Stomach smooth muscle (tissue), 2 donors: ENCODE measurements at regions not wholly inside any gene's neighbourhood (a gene's known extent, or its start where the extent isn't known, plus 50 kb on each side); places are given as distances from the start of the nearest gene placed in this dataset.

Experiments used
- H3K27ac ChIP-seq: one replicate; pipeline ENCODE4 v1.7.0; 2013; ENCODE audit warnings: mild to moderate bottlenecking, low read length, inconsistent platforms
- H3K27me3 ChIP-seq, 2 donors: one replicate each; pipeline ENCODE4 v1.7.0; 2013; ENCODE audit warnings: low read length in 2 of 2; ENCODE audit not compliant: insufficient read depth in 2 of 2, control insufficient read depth in 1 of 2
- H3K36me3 ChIP-seq, 2 donors: one replicate each; pipeline ENCODE4 v1.7.0; 2013; ENCODE audit warnings: low read length in 2 of 2; ENCODE audit not compliant: control insufficient read depth in 2 of 2, insufficient read depth in 2 of 2
- H3K4me1 ChIP-seq: one replicate; pipeline ENCODE4 v1.7.0; 2013; ENCODE audit warnings: low read length; ENCODE audit not compliant: control insufficient read depth, insufficient read depth
- H3K4me3 ChIP-seq, 2 donors: one replicate each; pipeline ENCODE4 v1.7.0; 2013; ENCODE audit warnings: low read length in 2 of 2
- H3K9ac ChIP-seq, 2 donors: one replicate each; pipeline ENCODE4 v1.7.0; 2013; ENCODE audit warnings: low read length in 2 of 2, mild to moderate bottlenecking in 1 of 2
- H3K9me3 ChIP-seq, 2 donors: one replicate each; pipeline ENCODE4 v1.7.0; 2013; ENCODE audit warnings: low read length in 2 of 2; ENCODE audit not compliant: control insufficient read depth in 2 of 2
- donor health status: healthy.
- donor health status: Pancreatic carcinoma.

DNA sequence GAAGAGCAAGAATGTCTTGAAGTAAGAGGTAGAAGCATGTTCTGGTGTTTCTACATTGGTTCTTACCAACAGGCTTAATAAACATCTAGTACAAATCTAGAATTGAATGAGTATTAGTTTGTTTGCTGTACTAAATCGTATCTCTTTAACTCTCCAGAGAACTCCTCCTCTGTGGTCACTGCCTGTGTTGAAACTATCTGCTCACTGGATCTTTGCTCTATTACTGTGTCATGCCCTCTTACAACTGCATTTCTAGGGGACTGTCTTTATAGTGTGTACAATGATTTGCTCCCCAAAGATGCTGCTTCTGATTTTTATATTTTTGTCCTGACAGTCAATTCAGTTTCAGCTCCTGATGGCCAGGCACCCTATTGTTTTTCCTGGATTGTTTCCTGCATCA, 50.1 kb upstream of the E2F7 start:
- Histone ChIP-seq H3K27ac (no peak overlapping the region), H3K4me3 (no peak overlapping the region), H3K27me3 (peaks cover 0 to 2% of the 10 kb centered on the region in 2 donors), H3K36me3 (no peaks in the 10 kb centered on the region), H3K9ac (no peak overlapping the region), H3K4me1 (no peaks in the 10 kb centered on the region), H3K9me3 (peaks cover 0 to 3% of the 10 kb centered on the region in 2 donors)
